Gastrocnemius medialis (tissue), 4 donors: ENCODE measurements at regions not wholly inside any gene's neighbourhood (a gene's known extent, or its start where the extent isn't known, plus 50 kb on each side); places are given as distances from the start of the nearest gene placed in this dataset.

Experiments
- CTCF ChIP-seq, 5 experiments: fragments of 450-650 bp in 3 of 5; fragments of 200-600 bp in 2 of 5; sonication (generic) in 2 of 5; IDR thresholded peaks in 4 of 5; conservative IDR thresholded peaks in 1 of 5; 1 replicate in 4 of 5; 2 replicates in 1 of 5; pipeline ENCODE4 v1.5.1; 2016 to 2019; ENCODE audit warnings: antibody characterized with exemption in 5 of 5, mild to moderate bottlenecking in 3 of 5, moderate library complexity in 3 of 5
- POLR2A ChIP-seq, 2 donors: fragments of 450-650 bp; IDR thresholded peaks; one replicate each; pipeline ENCODE4 v1.6.1; 2017; ENCODE audit warnings: antibody characterized with exemption in 2 of 2, mild to moderate bottlenecking in 2 of 2, moderate library complexity in 2 of 2

- TF ChIP-seq CTCF (IDR thresholded peaks at IDR 0.05 in 4 of 5, conservative IDR thresholded peaks at IDR 0.05 in 1 of 5), result no peak
- no peak for TF ChIP-seq POLR2A (IDR thresholded peaks at IDR 0.05)
These were observed 69.4 kb upstream of the DAB2IP start for GRCh38 chr9:121581786-121582600.
